ENCODE measurements at regions not wholly inside any gene's neighbourhood (a gene's known extent, or its start where the extent isn't known, plus 50 kb on each side); places are given as distances from the start of the nearest gene placed in this dataset.

- ATAC-seq (no peak), DNase-seq (no peak)
- intact Hi-C loops (cut with DNase I, micrococcal nuclease): no loop called here
Measured at GRCh38 chr9:1947438-1947837, 67.7 kb upstream of the SMARCA2 start.

DNA sequence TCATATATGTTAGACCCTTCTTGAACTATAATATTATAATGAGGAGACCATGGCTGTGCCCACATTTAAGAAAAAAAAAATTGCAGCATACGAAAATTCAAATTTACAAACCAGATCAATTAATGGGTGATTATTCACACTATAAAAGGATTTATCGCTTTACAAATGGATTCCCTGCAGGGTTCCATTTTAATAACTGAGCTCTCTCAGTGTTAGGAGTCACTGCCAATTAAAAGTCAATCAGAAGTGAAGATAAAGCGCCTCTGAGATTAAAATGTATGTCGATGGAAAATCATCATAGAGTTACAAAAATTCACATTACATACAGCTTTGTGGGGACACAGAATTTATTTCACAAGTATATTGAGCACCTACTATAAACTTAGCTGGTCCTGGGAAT, 66.6 kb upstream of the SMARCA2 start:
- DNase-seq: no peak
- no peak for ATAC-seq
- intact Hi-C loops (cut with DNase I, micrococcal nuclease): no loop called here

DNA sequence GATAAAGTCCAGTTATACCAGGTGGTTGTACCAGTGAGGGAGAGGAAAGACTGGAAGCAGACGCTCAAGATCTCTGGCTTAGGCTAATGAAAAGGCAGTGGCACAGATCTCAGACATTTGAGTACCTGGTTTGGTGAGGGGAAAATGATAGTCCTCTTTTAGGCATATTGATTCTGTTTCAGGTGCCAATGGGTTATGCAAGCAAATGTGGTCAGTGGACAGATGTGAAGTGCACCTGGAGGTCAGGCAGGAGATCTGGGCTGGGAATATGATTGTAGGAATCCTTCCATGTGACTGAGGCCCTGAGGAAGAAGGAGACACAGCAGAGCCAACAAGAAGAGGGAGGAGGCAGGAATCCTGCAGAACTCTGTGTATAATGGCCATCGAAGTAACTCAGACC, 63.7 kb upstream of the SMARCA2 start:
- intact Hi-C loops (cut with DNase I, micrococcal nuclease): no loop called here
- DNase-seq: no peak
- no peak for ATAC-seq

DNA sequence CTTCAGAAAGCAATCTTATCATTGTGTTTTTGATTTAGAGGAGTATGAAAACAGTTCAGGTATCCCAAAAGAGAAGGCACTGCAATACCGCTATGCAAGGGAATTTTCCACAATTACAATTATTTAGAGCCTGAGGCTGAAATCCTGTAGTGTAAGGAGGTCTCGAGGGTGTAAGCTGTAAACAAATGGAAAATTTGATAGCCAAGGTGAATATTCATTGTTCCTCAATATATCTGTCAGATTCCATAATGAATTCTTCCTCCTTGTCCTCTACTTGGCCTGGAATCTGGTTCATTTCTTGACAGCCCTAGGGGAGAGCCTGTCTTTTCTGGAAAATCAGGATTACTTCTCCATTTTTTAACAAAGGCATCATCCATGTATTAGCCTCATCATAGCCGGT, 63.1 kb upstream of the SMARCA2 start:
- intact Hi-C loops (cut with DNase I, micrococcal nuclease): no loop called here
- no peak for DNase-seq

GRCh38 chr9:1954238-1954637, 60.9 kb upstream of the SMARCA2 start:
- DNase-seq (no peak), ATAC-seq (no peak)
- intact Hi-C loops (cut with DNase I, micrococcal nuclease): no loop called here

More for the DNA sequence above, 63.1 kb upstream of the SMARCA2 start:
- ATAC-seq: no peak

- ATAC-seq (no peak), DNase-seq (no peak)
- intact Hi-C loops (cut with DNase I, micrococcal nuclease): no loop called here
Measured at GRCh38 chr9:1956958-1957357, 58.2 kb upstream of the SMARCA2 start.

GRCh38 chr9:1957856-1958255, 57.3 kb upstream of the SMARCA2 start:
- intact Hi-C loops (cut with DNase I, micrococcal nuclease): no loop called here
- DNase-seq (no peak), ATAC-seq (no peak)

DNA sequence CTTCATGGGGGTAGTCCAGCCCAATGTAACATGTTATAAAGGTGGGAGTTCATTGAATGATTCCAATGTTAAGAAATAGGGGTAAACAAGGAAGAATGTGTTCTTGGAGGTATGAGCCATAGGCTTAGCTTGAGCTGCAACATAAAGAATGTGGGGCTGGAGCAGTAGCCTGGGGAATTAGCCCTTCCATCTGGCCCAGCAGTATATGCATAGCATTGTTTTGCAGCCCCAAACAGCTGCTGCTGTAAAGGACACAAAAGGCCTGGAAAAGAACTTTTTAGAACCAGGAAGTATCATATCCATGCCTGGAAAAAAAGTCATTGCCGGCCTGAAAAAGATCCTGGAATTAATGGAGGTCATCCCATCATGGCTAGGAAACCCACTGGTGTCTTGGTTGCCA, 55.8 kb upstream of the SMARCA2 start:
- DNase-seq (no peak), ATAC-seq (no peak)
- intact Hi-C loops (cut with DNase I, micrococcal nuclease): no loop called here

- ATAC-seq (no peak), DNase-seq (no peak)
- intact Hi-C loops (cut with DNase I, micrococcal nuclease): no loop called here
Measured at GRCh38 chr9:1960342-1961042, 54.7 kb upstream of the SMARCA2 start.

GRCh38 chr9:1962122-1962521, 53.0 kb upstream of the SMARCA2 start:
- intact Hi-C loops (cut with DNase I, micrococcal nuclease): no loop called here
- ATAC-seq (no peak), DNase-seq (no peak)

GRCh38 chr9:1962588-1963106, 52.5 kb upstream of the SMARCA2 start:
- intact Hi-C loops (cut with DNase I, micrococcal nuclease): no loop called here
- ATAC-seq (peak; percentile 64), DNase-seq (no peak)

- no peak for ATAC-seq
- intact Hi-C loops (cut with DNase I, micrococcal nuclease): no loop called here
- no peak for DNase-seq
Measured at GRCh38 chr9:1964093-1964492, 51.1 kb upstream of the SMARCA2 start.
